ENCODE measurements at regions not wholly inside any gene's neighbourhood (a gene's known extent, or its start where the extent isn't known, plus 50 kb on each side); places are given as distances from the start of the nearest gene placed in this dataset.

DNA sequence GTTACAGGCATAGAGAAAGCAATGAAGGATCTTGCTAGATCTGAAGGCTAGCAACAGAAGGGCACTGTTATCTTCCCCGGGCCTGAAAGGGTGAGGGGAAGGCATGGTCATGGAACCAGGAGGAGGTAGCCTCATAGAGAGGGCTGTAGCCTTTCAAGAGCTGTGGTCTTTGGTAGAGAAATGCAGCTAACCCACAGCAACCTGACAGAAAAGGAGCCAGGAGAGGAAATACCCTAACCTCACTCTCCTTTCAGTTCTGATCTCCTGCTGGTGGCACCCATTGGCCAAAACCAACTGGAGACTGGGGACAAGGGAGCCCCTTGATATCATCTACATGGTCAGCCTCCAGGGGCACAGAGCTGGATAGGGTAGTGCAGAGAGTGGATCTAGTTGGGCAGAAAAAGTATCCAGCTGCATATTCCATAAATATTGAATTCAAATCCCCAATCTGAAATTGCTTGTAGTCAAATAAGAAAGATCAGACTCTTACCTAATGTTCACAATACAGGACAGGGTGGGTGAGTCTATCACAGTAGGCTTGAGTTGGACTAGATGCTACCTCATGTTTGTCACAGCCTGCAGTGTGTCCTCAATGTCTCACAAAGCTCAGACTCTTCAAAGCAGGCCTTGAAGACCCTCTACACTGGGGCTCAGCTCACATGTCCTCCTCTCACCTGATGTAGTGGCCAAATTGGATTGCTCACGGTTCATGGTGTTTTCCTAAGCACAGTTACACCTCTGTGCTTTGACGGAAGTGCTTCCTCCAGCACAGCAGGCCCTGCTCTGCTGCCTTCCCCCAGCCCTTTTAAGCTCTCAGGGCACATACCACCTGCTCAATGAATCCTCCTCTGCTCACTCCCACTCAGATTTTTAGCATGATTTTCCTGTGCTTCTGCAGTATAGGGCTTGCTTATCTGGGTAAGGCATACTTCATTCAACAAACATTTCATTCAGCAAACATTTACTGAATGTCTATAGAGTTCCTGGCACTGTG, 74.1 kb upstream of the JUN start:
- no peak for TF ChIP-seq CTCF (IDR thresholded peaks at IDR 0.05)
- TF ChIP-seq POLR2A (IDR thresholded peaks at IDR 0.05): no peak
- TF ChIP-seq EP300 (IDR thresholded peaks at IDR 0.05): no peak

All from tibial nerve (tissue), 4 donors.